CD14-positive monocyte (primary cell): ENCODE measurements at regions not wholly inside any gene's neighbourhood (a gene's known extent, or its start where the extent isn't known, plus 50 kb on each side); places are given as distances from the start of the nearest gene placed in this dataset.
"Not testable (repeated sequence)": the region's sequence is repeated elsewhere in the genome, so short reads cannot be mapped to it uniquely, and the experiment has no call there.

Experiments
- DNase-seq, 3 donors: peaks; one replicate each; pipeline ENCODE4 v3.0.0-alpha.2; 2011 to 2022
- H2AFZ ChIP-seq: 2 replicates; pipeline ENCODE4 v1.6.0; 2012; ENCODE audit warnings: mild to moderate bottlenecking, low read depth, low read length, inconsistent platforms; ENCODE audit not compliant: insufficient read depth, poor library complexity, severe bottlenecking
- H3K27ac ChIP-seq, 2 donors: 1 replicate in 1 of 2; 2 replicates in 1 of 2; pipeline ENCODE4 v1.5.1; 2012 to 2013; ENCODE audit warnings: low read length in 2 of 2, control low read depth in 1 of 2, inconsistent platforms in 1 of 2, low read depth in 1 of 2, mild to moderate bottlenecking in 1 of 2
- H3K27me3 ChIP-seq, 2 donors: one replicate each; pipeline versions ENCODE4 v1.6.0 to v1.6.1; 2011 to 2013; ENCODE audit warnings: low read length in 2 of 2; ENCODE audit not compliant: control insufficient read depth in 2 of 2, insufficient read depth in 2 of 2
- H3K36me3 ChIP-seq, 2 donors: replicated peaks in 1 of 2; 1 replicate in 1 of 2; 2 replicates in 1 of 2; pipeline versions ENCODE4 v1.5.1 to v1.6.1; 2012 to 2013; ENCODE audit warnings: low read length in 2 of 2, control low read depth in 1 of 2, inconsistent platforms in 1 of 2, mild to moderate bottlenecking in 1 of 2; ENCODE audit not compliant: insufficient read depth in 2 of 2, control insufficient read depth in 1 of 2
- H3K4me1 ChIP-seq, 2 donors: 1 replicate in 1 of 2; 2 replicates in 1 of 2; pipeline versions ENCODE4 v1.5.1 to v1.6.1; 2012 to 2013; ENCODE audit warnings: low read length in 2 of 2, control low read depth in 1 of 2, inconsistent platforms in 1 of 2, mild to moderate bottlenecking in 1 of 2, moderate library complexity in 1 of 2; ENCODE audit not compliant: insufficient read depth in 2 of 2, control insufficient read depth in 1 of 2
- H3K4me2 ChIP-seq: replicated peaks from 2 replicates; pipeline ENCODE3; 2012; ENCODE audit warnings: low read length, moderate library complexity, mild to moderate bottlenecking; ENCODE audit not compliant: poor library complexity, severe bottlenecking; ENCODE audit errors: extremely low read depth
- H3K4me3 ChIP-seq, 3 experiments: fragments of 200-600 bp in 1 of 3; sonication (generic) in 1 of 3; replicated peaks in 1 of 3; 1 replicate in 2 of 3; 2 replicates in 1 of 3; pipeline ENCODE4 v1.5.1; 2011 to 2013; ENCODE audit warnings: low read length in 3 of 3, mild to moderate bottlenecking in 3 of 3, control low read depth in 2 of 3, low read depth in 2 of 3, inconsistent platforms in 1 of 3, moderate library complexity in 1 of 3
- H3K79me2 ChIP-seq: 2 replicates; pipeline ENCODE4 v1.6.0; 2012; ENCODE audit warnings: mild to moderate bottlenecking, control low read depth, inconsistent platforms, low read length, moderate library complexity; ENCODE audit not compliant: insufficient read depth
- H3K9ac ChIP-seq: 2 replicates; pipeline ENCODE4 v1.6.0; 2017; ENCODE audit warnings: low read length, mild to moderate bottlenecking; ENCODE audit not compliant: insufficient read depth, poor library complexity, severe bottlenecking
- H3K9me3 ChIP-seq, 2 donors: replicated peaks in 1 of 2; 1 replicate in 1 of 2; 2 replicates in 1 of 2; pipeline versions ENCODE4 v1.5.1 to v1.6.1; 2012 to 2013; ENCODE audit warnings: low read length in 2 of 2, control low read depth in 1 of 2; ENCODE audit not compliant: control insufficient read depth in 1 of 2, insufficient read depth in 1 of 2
- H4K20me1 ChIP-seq: 2 replicates; pipeline ENCODE4 v1.6.0; 2012; ENCODE audit warnings: mild to moderate bottlenecking, low read length, control low read depth, moderate library complexity; ENCODE audit not compliant: insufficient read depth
- H3K27ac Mint-ChIP-seq, 7 donors: one replicate each; pipeline ENCODE4 v1.8.0; 2020; ENCODE audit warnings: mild to moderate bottlenecking in 7 of 7, mixed read lengths in 7 of 7, moderate library complexity in 6 of 7, inconsistent platforms in 2 of 7
- H3K27me3 Mint-ChIP-seq, 3 donors: one replicate each; pipeline ENCODE4 v1.8.0; 2021 to 2022; ENCODE audit warnings: low read depth in 3 of 3, mild to moderate bottlenecking in 3 of 3, mixed read lengths in 3 of 3, moderate library complexity in 3 of 3, inconsistent platforms in 1 of 3
- H3K36me3 Mint-ChIP-seq, 2 donors: one replicate each; pipeline ENCODE4 v1.8.0; 2020; ENCODE audit warnings: mixed read lengths in 2 of 2, inconsistent platforms in 1 of 2, mild to moderate bottlenecking in 1 of 2
- H3K4me1 Mint-ChIP-seq: one replicate; pipeline ENCODE4 v1.8.0; 2020; ENCODE audit warnings: mild to moderate bottlenecking, mixed read lengths
- H3K4me3 Mint-ChIP-seq, 2 donors: one replicate each; pipeline ENCODE4 v1.8.0; 2020; ENCODE audit warnings: mild to moderate bottlenecking in 2 of 2, mixed read lengths in 2 of 2, moderate library complexity in 1 of 2
- H3K9me3 Mint-ChIP-seq, 7 donors: one replicate each; pipeline ENCODE4 v1.8.0; 2020 to 2022; ENCODE audit warnings: mixed read lengths in 7 of 7, mild to moderate bottlenecking in 6 of 7, moderate library complexity in 6 of 7, inconsistent platforms in 2 of 7
- CTCF ChIP-seq: fragments of 200-600 bp; IDR thresholded peaks from one replicate; pipeline ENCODE4 v1.8.0; 2022; ENCODE audit warnings: antibody characterized with exemption, mild to moderate bottlenecking
- WGBS: methylation state at CpG from one replicate; pipeline ENCODE4 v1.1.5; 2013; ENCODE audit warnings: missing lambda C conversion rate; ENCODE audit not compliant: insufficient coverage; 5-methylcytosine and 5-hydroxymethylcytosine counted together
- intact Hi-C, 2 donors: fragments of 100-400 bp; cut with micrococcal nuclease; formaldehyde crosslinking; loops; one replicate each; pipeline versions ENCODE4 v1.15.0 to v1.15.1; 2023

- Histone ChIP-seq H3K9me3 (peaks cover 8 to 15% of the 10 kb centered on the region in 2 donors), H3K4me2 (no peak overlapping the region), H3K27ac (no peak overlapping the region), H3K9ac (no peak overlapping the region), H3K36me3 (no peaks in the 10 kb centered on the region), H4K20me1 (no peaks in the 10 kb centered on the region), H3K27me3 (no peaks in the 10 kb centered on the region), H3K79me2 (no peaks in the 10 kb centered on the region), H3K4me1 (no peaks in the 10 kb centered on the region), H3K4me3 (no peak overlapping the region), H2AFZ (no peak overlapping the region)
- no peak overlapping the region for H3K4me3 Mint-ChIP-seq
- no peaks in the 10 kb centered on the region for H3K27me3 Mint-ChIP-seq
- intact Hi-C loops = no loop called here
- no peak for DNase-seq
- H3K9me3 Mint-ChIP-seq = peaks cover 0 to 8% (median 3%) of the 10 kb centered on the region in 7 donors
- no peak overlapping the region for H3K27ac Mint-ChIP-seq
- no peak for TF ChIP-seq CTCF
- no peaks in the 10 kb centered on the region for H3K4me1 Mint-ChIP-seq
- no peaks in the 10 kb centered on the region for H3K36me3 Mint-ChIP-seq
These were observed 777.6 kb upstream of the NCAM2 start for GRCh38 chr21:20220586-20220985.

GRCh38 chr21:20221981-20222380, 776.2 kb upstream of the NCAM2 start:
- H3K4me2 ChIP-seq, H3K4me1 ChIP-seq, intact Hi-C loops, H2AFZ ChIP-seq, H3K4me3 ChIP-seq, H3K27ac ChIP-seq, DNase-seq, H3K9me3 Mint-ChIP-seq, H3K27ac Mint-ChIP-seq, H4K20me1 ChIP-seq, H3K27me3 Mint-ChIP-seq, H3K27me3 ChIP-seq, H3K9ac ChIP-seq, H3K36me3 ChIP-seq, H3K4me3 Mint-ChIP-seq, H3K4me1 Mint-ChIP-seq, H3K36me3 Mint-ChIP-seq, H3K79me2 ChIP-seq: not testable (repeated sequence)
- WGBS = 98% methylated on average over 9 of the region's 12 CpGs
- H3K9me3 ChIP-seq = peaks cover 4 to 12% of the 10 kb centered on the region in 2 donors

GRCh38 chr21:20236649-20237048, 761.6 kb upstream of the NCAM2 start:
- H3K27ac Mint-ChIP-seq, H3K79me2 ChIP-seq, H3K9me3 ChIP-seq, H3K36me3 Mint-ChIP-seq, DNase-seq, H4K20me1 ChIP-seq, H2AFZ ChIP-seq, H3K4me2 ChIP-seq, H3K4me1 Mint-ChIP-seq, intact Hi-C loops, H3K27me3 Mint-ChIP-seq, H3K4me3 Mint-ChIP-seq, H3K4me3 ChIP-seq, H3K27me3 ChIP-seq, H3K27ac ChIP-seq, H3K9ac ChIP-seq, H3K4me1 ChIP-seq, H3K36me3 ChIP-seq: not testable (repeated sequence)
- peaks cover 6 to 47% (median 19%) of the 10 kb centered on the region in 7 donors for H3K9me3 Mint-ChIP-seq
- WGBS = no CpG with 5 or more reads among the region's 1 CpG
